Liver (tissue), 8 donors: ENCODE measurements at regions not wholly inside any gene's neighbourhood (a gene's known extent, or its start where the extent isn't known, plus 50 kb on each side); places are given as distances from the start of the nearest gene placed in this dataset.
A peak's percentile ranks its signal among the peaks of the same experiment; 100 is the strongest.

Source experiments
- DNase-seq: peaks from one replicate; pipeline ENCODE4 v3.0.0-alpha.2; 2017; ENCODE audit warnings: low spot score
- H3K27ac ChIP-seq, 2 donors: one replicate each; pipeline ENCODE4 v1.7.0; 2013; ENCODE audit warnings: inconsistent platforms in 2 of 2, low read length in 2 of 2, control low read depth in 1 of 2, low read depth in 1 of 2, mild to moderate bottlenecking in 1 of 2
- H3K27me3 ChIP-seq, 4 donors: one replicate each; pipeline versions ENCODE4 v1.6.1 to v1.7.0; 2013; ENCODE audit warnings: low read length in 3 of 4, inconsistent platforms in 1 of 4, mild to moderate bottlenecking in 1 of 4, moderate library complexity in 1 of 4; ENCODE audit not compliant: control insufficient read depth in 4 of 4, insufficient read depth in 4 of 4
- H3K36me3 ChIP-seq, 4 donors: one replicate each; pipeline versions ENCODE4 v1.6.1 to v1.7.0; 2013; ENCODE audit warnings: low read length in 3 of 4, mild to moderate bottlenecking in 3 of 4, low read depth in 1 of 4, moderate library complexity in 1 of 4; ENCODE audit not compliant: control insufficient read depth in 4 of 4, insufficient read depth in 3 of 4
- H3K4me1 ChIP-seq, 4 donors: one replicate each; pipeline versions ENCODE4 v1.6.1 to v1.7.0; 2013; ENCODE audit warnings: low read length in 3 of 4, mild to moderate bottlenecking in 3 of 4, moderate library complexity in 1 of 4; ENCODE audit not compliant: control insufficient read depth in 4 of 4, insufficient read depth in 4 of 4
- H3K4me3 ChIP-seq, 3 donors: one replicate each; pipeline versions ENCODE4 v1.6.1 to v1.7.0; 2013; ENCODE audit warnings: low read length in 3 of 3, control low read depth in 1 of 3, low read depth in 1 of 3, mild to moderate bottlenecking in 1 of 3
- H3K9ac ChIP-seq, 2 donors: one replicate each; pipeline ENCODE4 v1.7.0; 2013; ENCODE audit warnings: low read length in 2 of 2, mild to moderate bottlenecking in 2 of 2, moderate library complexity in 2 of 2, control low read depth in 1 of 2, low read depth in 1 of 2
- H3K9me3 ChIP-seq, 4 donors: one replicate each; pipeline versions ENCODE4 v1.6.1 to v1.7.0; 2013; ENCODE audit warnings: low read length in 3 of 4; ENCODE audit not compliant: control insufficient read depth in 4 of 4
- ATF3 ChIP-seq: IDR thresholded peaks from 2 replicates; pipeline ENCODE4 v1.6.1; 2016; ENCODE audit warnings: antibody characterized with exemption
- CTCF ChIP-seq: fragments of 150-350 bp; IDR thresholded peaks from 2 replicates; pipeline ENCODE4 v1.5.1; 2017; ENCODE audit warnings: improper control_type of control experiment, low read depth, low read length; ENCODE audit not compliant: missing input control
- EGR1 ChIP-seq, 2 donors: IDR thresholded peaks; 2 replicates each; pipeline ENCODE4 v1.6.1; 2016 to 2018; ENCODE audit warnings: antibody characterized with exemption in 2 of 2, low read depth in 2 of 2
- FOXA2 ChIP-seq: IDR thresholded peaks from 2 replicates; pipeline ENCODE4 v1.6.1; 2016; ENCODE audit warnings: antibody characterized with exemption
- GABPA ChIP-seq, 2 donors: IDR thresholded peaks in 1 of 2; conservative IDR thresholded peaks in 1 of 2; 2 replicates each; pipeline ENCODE4 v1.6.1; 2016; ENCODE audit warnings: antibody characterized with exemption in 2 of 2, mild to moderate bottlenecking in 1 of 2, moderate library complexity in 1 of 2
- HNF4A ChIP-seq, 2 donors: conservative IDR thresholded peaks; 2 replicates each; pipeline ENCODE4 v1.6.1; 2016; ENCODE audit warnings: antibody characterized with exemption in 2 of 2, mild to moderate bottlenecking in 2 of 2
- JUND ChIP-seq, 2 donors: IDR thresholded peaks; 2 replicates each; pipeline ENCODE4 v1.6.1; 2016; ENCODE audit warnings: antibody characterized with exemption in 2 of 2
- MAX ChIP-seq: IDR thresholded peaks from 2 replicates; pipeline ENCODE4 v1.6.1; 2016; ENCODE audit warnings: antibody characterized with exemption
- NR2F2 ChIP-seq: IDR thresholded peaks from 2 replicates; pipeline ENCODE4 v1.6.1; 2016; ENCODE audit warnings: antibody characterized with exemption
- RAD21 ChIP-seq, 2 donors: IDR thresholded peaks; 2 replicates each; pipeline ENCODE4 v1.6.1; 2016; ENCODE audit warnings: antibody characterized with exemption in 2 of 2, mild to moderate bottlenecking in 2 of 2
- REST ChIP-seq: IDR thresholded peaks from 2 replicates; pipeline ENCODE4 v1.6.1; 2016; ENCODE audit warnings: antibody characterized with exemption, mild to moderate bottlenecking
- RXRA ChIP-seq, 2 donors: IDR thresholded peaks; 2 replicates each; pipeline ENCODE4 v1.6.1; 2017 to 2018; ENCODE audit warnings: antibody characterized with exemption in 2 of 2, mild to moderate bottlenecking in 1 of 2
- TAF1 ChIP-seq: conservative IDR thresholded peaks from 2 replicates; pipeline ENCODE4 v1.6.1; 2016; ENCODE audit warnings: antibody characterized with exemption, mild to moderate bottlenecking
- YY1 ChIP-seq: IDR thresholded peaks from 2 replicates; pipeline ENCODE4 v1.6.1; 2016; ENCODE audit warnings: antibody characterized with exemption, mild to moderate bottlenecking
- WGBS: extraction: QIAGEN DNeasy Blood & Tissue Kit; methylation state at CpG from one replicate; pipeline ENCODE4 v1.1.7; 2013; 5-methylcytosine and 5-hydroxymethylcytosine counted together
- TF ChIP-seq, protein P1 (sequence below): IDR thresholded peaks from 2 replicates; pipeline ENCODE4 v1.6.1; 2016; ENCODE audit warnings: antibody characterized with exemption
- donor health status: healthy.
- donor health status: healthy.
- donor health status: healthy.
- donor health status: healthy.
- donor health status: healthy.

DNA sequence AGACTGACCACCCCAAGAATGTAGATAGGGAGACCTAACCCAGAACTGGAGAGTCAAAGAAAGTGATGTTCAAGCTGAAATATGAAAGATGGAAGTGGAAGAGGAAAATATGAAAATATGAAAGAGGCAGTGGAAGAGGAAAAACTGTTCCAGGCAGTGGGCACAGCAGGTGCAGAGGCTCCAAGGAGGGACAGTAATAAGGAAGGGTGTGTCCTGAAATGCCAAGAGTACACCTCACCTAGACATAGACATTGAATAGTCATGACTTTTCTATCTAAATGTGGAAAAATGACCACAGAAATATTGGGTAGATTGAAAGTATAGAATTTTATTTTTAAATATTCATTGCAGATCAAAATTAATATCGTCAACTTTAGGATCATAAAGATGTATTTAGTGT lies 161.7 kb upstream of the USP24 start:
- H3K4me3 ChIP-seq: no peak overlapping the region
- H3K9me3 ChIP-seq: no peaks in the 10 kb centered on the region
- TF ChIP-seq TAF1 (no peak), NR2F2 (no peak), ATF3 (no peak), RXRA (IDR thresholded peaks at IDR 0.05) (no peak)
- no peaks in the 10 kb centered on the region for H3K27me3 ChIP-seq
- peaks cover 0 to 3% (median 1%) of the 10 kb centered on the region in 4 donors for H3K4me1 ChIP-seq
- H3K9ac ChIP-seq: no peak overlapping the region
- no peak overlapping the region for H3K27ac ChIP-seq
- 97% methylated on average over 1 of the region's 1 CpG for WGBS
- no peaks in the 10 kb centered on the region for H3K36me3 ChIP-seq
- DNase-seq: no peak

GRCh38 chr1:55375617-55376258 lies 160.6 kb upstream of the USP24 start:
- H3K9me3 ChIP-seq: no peaks in the 10 kb centered on the region
- peaks cover 0 to 3% (median 1%) of the 10 kb centered on the region in 4 donors for H3K4me1 ChIP-seq
- no peaks in the 10 kb centered on the region for H3K27me3 ChIP-seq
- H3K36me3 ChIP-seq: no peaks in the 10 kb centered on the region
- no peak overlapping the region for H3K27ac ChIP-seq
- 15% methylated on average over 4 of the region's 4 CpGs for WGBS
- peak; percentile 40 for DNase-seq
- TF ChIP-seq CTCF: peak; percentile 85
- TF ChIP-seq RAD21 (IDR thresholded peaks at IDR 0.05): peak; percentile 81 to 87
- TF ChIP-seq GABPA (IDR thresholded peaks at IDR 0.05 in 1 of 2, conservative IDR thresholded peaks at IDR 0.05 in 1 of 2): no peak
- TF ChIP-seq TAF1: no peak
- H3K4me3 ChIP-seq: no peak overlapping the region
- no peak overlapping the region for H3K9ac ChIP-seq

- H3K9ac ChIP-seq: no peak overlapping the region
These were observed 159.8 kb upstream of the USP24 start for GRCh38 chr1:55374801-55375616.

More at GRCh38 chr1:55374801-55375616, 159.8 kb upstream of the USP24 start:
- H3K27me3 ChIP-seq: no peaks in the 10 kb centered on the region
- no peaks in the 10 kb centered on the region for H3K36me3 ChIP-seq
- TF ChIP-seq, protein P1, sequence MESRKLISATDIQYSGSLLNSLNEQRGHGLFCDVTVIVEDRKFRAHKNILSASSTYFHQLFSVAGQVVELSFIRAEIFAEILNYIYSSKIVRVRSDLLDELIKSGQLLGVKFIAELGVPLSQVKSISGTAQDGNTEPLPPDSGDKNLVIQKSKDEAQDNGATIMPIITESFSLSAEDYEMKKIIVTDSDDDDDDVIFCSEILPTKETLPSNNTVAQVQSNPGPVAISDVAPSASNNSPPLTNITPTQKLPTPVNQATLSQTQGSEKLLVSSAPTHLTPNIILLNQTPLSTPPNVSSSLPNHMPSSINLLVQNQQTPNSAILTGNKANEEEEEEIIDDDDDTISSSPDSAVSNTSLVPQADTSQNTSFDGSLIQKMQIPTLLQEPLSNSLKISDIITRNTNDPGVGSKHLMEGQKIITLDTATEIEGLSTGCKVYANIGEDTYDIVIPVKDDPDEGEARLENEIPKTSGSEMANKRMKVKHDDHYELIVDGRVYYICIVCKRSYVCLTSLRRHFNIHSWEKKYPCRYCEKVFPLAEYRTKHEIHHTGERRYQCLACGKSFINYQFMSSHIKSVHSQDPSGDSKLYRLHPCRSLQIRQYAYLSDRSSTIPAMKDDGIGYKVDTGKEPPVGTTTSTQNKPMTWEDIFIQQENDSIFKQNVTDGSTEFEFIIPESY: no peak
- TF ChIP-seq REST: no peak
- TF ChIP-seq FOXA2: no peak
- no peak for TF ChIP-seq GABPA (IDR thresholded peaks at IDR 0.05 in 1 of 2, conservative IDR thresholded peaks at IDR 0.05 in 1 of 2)
- no peak for TF ChIP-seq CTCF
- no peak for TF ChIP-seq JUND (IDR thresholded peaks at IDR 0.05)
- no peak for TF ChIP-seq EGR1 (IDR thresholded peaks at IDR 0.05; ENCODE audit: low read depth in 2 of 2)
- no peak for TF ChIP-seq YY1
- no peak for TF ChIP-seq RXRA (IDR thresholded peaks at IDR 0.05)
- no peak for TF ChIP-seq MAX
- no peak for TF ChIP-seq RAD21 (IDR thresholded peaks at IDR 0.05)
- no peak for TF ChIP-seq HNF4A (conservative IDR thresholded peaks at IDR 0.05)
- TF ChIP-seq NR2F2: no peak
- H3K4me3 ChIP-seq: no peak overlapping the region
- peaks cover 0 to 3% (median 1%) of the 10 kb centered on the region in 4 donors for H3K4me1 ChIP-seq
- 90% methylated on average over 14 of the region's 14 CpGs for WGBS
- H3K27ac ChIP-seq: no peak overlapping the region
- DNase-seq: no peak
- H3K9me3 ChIP-seq: no peaks in the 10 kb centered on the region
